H9 (cell line): ENCODE measurements at regions not wholly inside any gene's neighbourhood (a gene's known extent, or its start where the extent isn't known, plus 50 kb on each side); places are given as distances from the start of the nearest gene placed in this dataset.
A peak's percentile ranks its signal among the peaks of the same experiment; 100 is the strongest.

Experiments
- DNase-seq: peaks from one replicate; pipeline ENCODE4 v3.0.0-alpha.2; 2017
- H2AFZ ChIP-seq: one replicate; pipeline ENCODE4 v1.6.1; 2013; ENCODE audit warnings: mild to moderate bottlenecking, low read length, control low read depth, moderate library complexity
- H2AK5ac ChIP-seq: 2 replicates; pipeline ENCODE4 v1.6.1; 2013; ENCODE audit warnings: low read length, control low read depth, mixed read lengths; ENCODE audit not compliant: insufficient read length
- H2BK120ac ChIP-seq: one replicate; pipeline ENCODE4 v1.6.1; 2013; ENCODE audit warnings: low read depth, mild to moderate bottlenecking, low read length, control low read depth, inconsistent platforms; ENCODE audit not compliant: poor library complexity, severe bottlenecking
- H2BK12ac ChIP-seq: 2 replicates; pipeline ENCODE4 v1.6.1; 2013; ENCODE audit warnings: low read length, control low read depth, mixed read lengths, low read depth; ENCODE audit not compliant: insufficient read length
- H2BK15ac ChIP-seq: 2 replicates; pipeline ENCODE4 v1.6.1; 2013; ENCODE audit warnings: low read depth, low read length, control low read depth
- H2BK20ac ChIP-seq: one replicate; pipeline ENCODE4 v1.6.1; 2013; ENCODE audit warnings: low read depth, mild to moderate bottlenecking, low read length, control low read depth, inconsistent platforms; ENCODE audit not compliant: poor library complexity, severe bottlenecking
- H2BK5ac ChIP-seq: 2 replicates; pipeline ENCODE4 v1.6.1; 2013; ENCODE audit warnings: low read length, control low read depth, mixed read lengths; ENCODE audit not compliant: insufficient read length
- H3K14ac ChIP-seq: 2 replicates; pipeline ENCODE4 v1.6.1; 2013; ENCODE audit warnings: low read length, control low read depth; ENCODE audit not compliant: insufficient read depth
- H3K18ac ChIP-seq: 2 replicates; pipeline ENCODE4 v1.6.1; 2013; ENCODE audit warnings: low read depth, mild to moderate bottlenecking, mixed read lengths, low read length, control low read depth; ENCODE audit not compliant: insufficient read length
- H3K23ac ChIP-seq: 2 replicates; pipeline ENCODE4 v1.6.1; 2013; ENCODE audit warnings: low read length, control low read depth, mixed read lengths, low read depth; ENCODE audit not compliant: insufficient read length
- H3K23me2 ChIP-seq: 2 replicates; pipeline ENCODE4 v1.6.1; 2013; ENCODE audit warnings: low read depth, mild to moderate bottlenecking, mixed read lengths, low read length, control low read depth; ENCODE audit not compliant: insufficient read length, poor library complexity, severe bottlenecking
- H3K27ac ChIP-seq: 2 replicates; pipeline ENCODE4 v1.5.1; 2013; ENCODE audit warnings: low read length, control low read depth, mixed read lengths, low read depth; ENCODE audit not compliant: insufficient read length
- H3K27me3 ChIP-seq: 2 replicates; pipeline ENCODE4 v1.6.1; 2013; ENCODE audit warnings: low read length, control low read depth, inconsistent platforms; ENCODE audit not compliant: insufficient read depth
- H3K4ac ChIP-seq: 2 replicates; pipeline ENCODE4 v1.6.1; 2013; ENCODE audit warnings: low read depth, mild to moderate bottlenecking, control low read depth, inconsistent platforms, low read length, moderate library complexity
- H3K4me1 ChIP-seq: 2 replicates; pipeline ENCODE4 v1.6.1; 2013; ENCODE audit warnings: low read length, control low read depth, inconsistent platforms; ENCODE audit not compliant: insufficient read depth
- H3K4me2 ChIP-seq: 2 replicates; pipeline ENCODE4 v1.6.1; 2013; ENCODE audit warnings: low read length, control low read depth, mixed read lengths; ENCODE audit not compliant: insufficient read length, insufficient read depth
- H3K56ac ChIP-seq: 2 replicates; pipeline ENCODE4 v1.6.1; 2013; ENCODE audit warnings: low read depth, mild to moderate bottlenecking, mixed read lengths, low read length, control low read depth; ENCODE audit not compliant: insufficient read length
- H3K79me1 ChIP-seq: 2 replicates; pipeline ENCODE4 v1.6.1; 2013; ENCODE audit warnings: low read depth, mild to moderate bottlenecking, moderate library complexity, low read length, control low read depth, inconsistent platforms; ENCODE audit not compliant: insufficient read depth, poor library complexity, severe bottlenecking
- H3K79me2 ChIP-seq: 2 replicates; pipeline ENCODE4 v1.6.1; 2013; ENCODE audit warnings: low read length, control low read depth, inconsistent platforms; ENCODE audit not compliant: insufficient read depth
- H3K9ac ChIP-seq: 2 replicates; pipeline ENCODE4 v1.6.1; 2013; ENCODE audit warnings: low read length, control low read depth, mixed read lengths; ENCODE audit not compliant: insufficient read length; ENCODE audit errors: extremely low read depth
- H3K9me3 ChIP-seq: one replicate; pipeline ENCODE4 v1.6.1; 2013; ENCODE audit warnings: low read depth, low read length, inconsistent platforms; ENCODE audit not compliant: control insufficient read depth
- H3T11ph ChIP-seq: one replicate; pipeline ENCODE4 v1.6.1; 2013; ENCODE audit warnings: mild to moderate bottlenecking, low read length, control low read depth, inconsistent platforms
- H4K20me1 ChIP-seq: one replicate; pipeline ENCODE4 v1.6.1; 2013; ENCODE audit not compliant: control insufficient read depth, insufficient read length, insufficient read depth
- H4K5ac ChIP-seq: 2 replicates; pipeline ENCODE4 v1.6.1; 2013; ENCODE audit warnings: low read depth, mild to moderate bottlenecking, mixed read lengths, low read length, control low read depth; ENCODE audit not compliant: insufficient read length
- H4K8ac ChIP-seq: replicated peaks from 2 replicates; pipeline ENCODE4 v1.6.1; 2013; ENCODE audit warnings: low read length, control low read depth, mixed read lengths, low read depth; ENCODE audit not compliant: insufficient read length
- H4K91ac ChIP-seq: 2 replicates; pipeline ENCODE4 v1.6.1; 2013; ENCODE audit warnings: low read depth, mild to moderate bottlenecking, moderate library complexity, mixed read lengths, low read length, control low read depth; ENCODE audit not compliant: insufficient read length
- H3K27ac Mint-ChIP-seq, 3 experiments: 2 replicates in 2 of 3; 3 replicates in 1 of 3; pipeline ENCODE4 v1.8.0; 2020 to 2021; ENCODE audit warnings: mixed read lengths in 3 of 3, mild to moderate bottlenecking in 1 of 3, moderate library complexity in 1 of 3
- H3K27me3 Mint-ChIP-seq: 2 replicates; pipeline ENCODE4 v1.8.0; 2021; ENCODE audit warnings: low read depth, mild to moderate bottlenecking, moderate library complexity, mixed read lengths
- H3K36me3 Mint-ChIP-seq, 3 experiments: 2 replicates in 2 of 3; 3 replicates in 1 of 3; pipeline ENCODE4 v1.8.0; 2020 to 2021; ENCODE audit warnings: low read depth in 3 of 3, mixed read lengths in 3 of 3; ENCODE audit not compliant: insufficient read depth in 1 of 3
- H3K4me1 Mint-ChIP-seq, 2 experiments: 2 replicates each; pipeline ENCODE4 v1.8.0; 2020; ENCODE audit warnings: mixed read lengths in 2 of 2
- H3K4me3 Mint-ChIP-seq, 2 experiments: 2 replicates in 1 of 2; 3 replicates in 1 of 2; pipeline ENCODE4 v1.8.0; 2020 to 2021; ENCODE audit warnings: mild to moderate bottlenecking in 2 of 2, mixed read lengths in 2 of 2, moderate library complexity in 1 of 2
- H3K9me3 Mint-ChIP-seq, 2 experiments: 2 replicates in 1 of 2; 3 replicates in 1 of 2; pipeline ENCODE4 v1.8.0; 2020; ENCODE audit warnings: mild to moderate bottlenecking in 2 of 2, mixed read lengths in 2 of 2, moderate library complexity in 1 of 2
- WGBS: extraction: QIAGEN DNeasy Blood & Tissue Kit; methylation state at CpG from one replicate; pipeline ENCODE4 v1.1.7; 2013; ENCODE audit warnings: missing lambda C conversion rate, low lambda C conversion rate, mixed read lengths; ENCODE audit not compliant: insufficient read length; ENCODE audit errors: extremely low coverage; 5-methylcytosine and 5-hydroxymethylcytosine counted together
- TF ChIP-seq, protein P1 (sequence below): fragments of 200-600 bp; sonication (generic); conservative IDR thresholded peaks from 3 replicates; pipeline ENCODE4 v1.8.0; 2021; ENCODE audit warnings: antibody characterized with exemption, mild to moderate bottlenecking

DNA sequence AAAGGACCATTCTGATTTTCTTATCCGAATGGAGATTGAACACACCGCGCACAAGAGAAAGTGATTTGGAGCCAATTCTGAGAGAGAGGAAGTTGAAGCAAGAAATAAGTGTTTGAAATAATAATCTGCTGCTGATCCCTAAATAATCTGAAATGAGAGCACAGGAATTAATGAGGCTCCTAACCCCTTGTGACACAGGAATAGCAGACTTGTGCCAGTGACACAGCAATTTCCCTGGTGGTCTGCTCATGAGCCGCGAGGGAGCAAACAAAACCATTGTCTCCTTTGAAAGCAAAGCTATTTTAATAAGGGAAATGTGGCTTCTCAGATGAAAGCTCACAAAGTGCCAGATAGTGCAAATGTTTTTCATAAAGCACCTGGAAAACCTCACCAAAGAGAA, 936.1 kb upstream of the WWC1 start:
- peaks cover 6% of the 10 kb centered on the region; the same call in 1 of the 2 replicates for H3K4me1 ChIP-seq
- H4K5ac ChIP-seq = no peak overlapping the region
- H3K79me2 ChIP-seq = no peaks in the 10 kb centered on the region
- no peak overlapping the region for H4K91ac ChIP-seq
- Mint-ChIP-seq H3K4me3 (no peak overlapping the region), H3K4me1 (peaks cover 23 to 30% of the 10 kb centered on the region in 2 experiments), H3K27ac (peak overlapping the region; percentile 23 to 81 (median 80); a peak in 4 of 7 replicates), H3K9me3 (no peaks in the 10 kb centered on the region), H3K27me3 (no peaks in the 10 kb centered on the region), H3K36me3 (peaks cover 0 to 4% (median 0%) of the 10 kb centered on the region in 3 experiments; a peak in 1 of 7 replicates)
- no peak overlapping the region for H2BK5ac ChIP-seq
- TF ChIP-seq, protein P1, sequence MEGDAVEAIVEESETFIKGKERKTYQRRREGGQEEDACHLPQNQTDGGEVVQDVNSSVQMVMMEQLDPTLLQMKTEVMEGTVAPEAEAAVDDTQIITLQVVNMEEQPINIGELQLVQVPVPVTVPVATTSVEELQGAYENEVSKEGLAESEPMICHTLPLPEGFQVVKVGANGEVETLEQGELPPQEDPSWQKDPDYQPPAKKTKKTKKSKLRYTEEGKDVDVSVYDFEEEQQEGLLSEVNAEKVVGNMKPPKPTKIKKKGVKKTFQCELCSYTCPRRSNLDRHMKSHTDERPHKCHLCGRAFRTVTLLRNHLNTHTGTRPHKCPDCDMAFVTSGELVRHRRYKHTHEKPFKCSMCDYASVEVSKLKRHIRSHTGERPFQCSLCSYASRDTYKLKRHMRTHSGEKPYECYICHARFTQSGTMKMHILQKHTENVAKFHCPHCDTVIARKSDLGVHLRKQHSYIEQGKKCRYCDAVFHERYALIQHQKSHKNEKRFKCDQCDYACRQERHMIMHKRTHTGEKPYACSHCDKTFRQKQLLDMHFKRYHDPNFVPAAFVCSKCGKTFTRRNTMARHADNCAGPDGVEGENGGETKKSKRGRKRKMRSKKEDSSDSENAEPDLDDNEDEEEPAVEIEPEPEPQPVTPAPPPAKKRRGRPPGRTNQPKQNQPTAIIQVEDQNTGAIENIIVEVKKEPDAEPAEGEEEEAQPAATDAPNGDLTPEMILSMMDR = no peak
- H2AK5ac ChIP-seq = no peak overlapping the region
- no peak overlapping the region for H2AFZ ChIP-seq
- no peak for DNase-seq
- H3K23ac ChIP-seq = no peak overlapping the region
- H3K56ac ChIP-seq = no peak overlapping the region
- H3K14ac ChIP-seq = no peak overlapping the region
- H3K79me1 ChIP-seq = no peaks in the 10 kb centered on the region
- H3T11ph ChIP-seq = peak overlapping the region; percentile 53
- H4K8ac ChIP-seq = no peak overlapping the region
- H2BK12ac ChIP-seq = no peak overlapping the region
- peak overlapping the region; percentile 50 for H2BK120ac ChIP-seq
- no peak overlapping the region for H3K27ac ChIP-seq
- no peak overlapping the region for H3K4ac ChIP-seq
- no peak overlapping the region for H3K9ac ChIP-seq
- WGBS = no CpG with 5 or more reads among the region's 5 CpGs
- H3K9me3 ChIP-seq = no peaks in the 10 kb centered on the region
- H3K23me2 ChIP-seq = no peaks in the 10 kb centered on the region
- no peak overlapping the region for H3K4me2 ChIP-seq
- H2BK15ac ChIP-seq = no peak overlapping the region
- H3K27me3 ChIP-seq = no peaks in the 10 kb centered on the region
- H3K18ac ChIP-seq = no peak overlapping the region
- H4K20me1 ChIP-seq = no peaks in the 10 kb centered on the region
- no peak overlapping the region for H2BK20ac ChIP-seq
